GM12891 (cell line): ENCODE measurements at regions not wholly inside any gene's neighbourhood (a gene's known extent, or its start where the extent isn't known, plus 50 kb on each side); places are given as distances from the start of the nearest gene placed in this dataset.

ENCODE experiments used
- POLR2A ChIP-seq: IDR thresholded peaks from 2 replicates; pipeline ENCODE4 v1.6.1; 2011; ENCODE audit warnings: low read depth, low read length, control low read depth
- POLR2AphosphoS5 ChIP-seq: IDR thresholded peaks from 2 replicates; pipeline ENCODE4 v1.6.1; 2011; ENCODE audit warnings: low read depth, low read length, control low read depth

GRCh38 chr1:97013136-97013535, 291.6 kb downstream of the PTBP2 start:
- TF ChIP-seq POLR2A (no peak), POLR2AphosphoS5 (no peak)
